ENCODE measurements at regions not wholly inside any gene's neighbourhood (a gene's known extent, or its start where the extent isn't known, plus 50 kb on each side); places are given as distances from the start of the nearest gene placed in this dataset.
A peak's percentile ranks its signal among the peaks of the same experiment; 100 is the strongest.
"Not testable (repeated sequence)": the region's sequence is repeated elsewhere in the genome, so short reads cannot be mapped to it uniquely, and the experiment has no call there.

DNA sequence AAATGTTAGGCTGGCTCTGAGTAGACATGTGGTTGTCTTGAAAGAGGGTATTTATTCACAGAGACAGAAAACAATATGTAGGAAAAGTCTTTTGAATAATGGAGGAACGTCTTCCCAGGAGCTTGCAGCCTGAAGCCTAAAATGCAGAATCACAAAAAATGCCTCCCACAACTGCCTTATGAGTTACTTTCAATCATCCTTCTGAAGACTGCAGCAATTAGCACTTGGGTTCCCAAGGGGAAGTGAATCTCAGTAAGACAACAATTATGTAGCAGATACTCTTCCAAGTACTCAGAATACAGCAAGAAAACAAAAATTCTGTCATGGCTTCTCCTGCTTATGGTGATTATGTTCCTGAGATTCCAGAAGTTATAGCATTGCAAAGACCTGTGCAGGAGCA lies 166.6 kb upstream of the TBL1X start:
- Mint-ChIP-seq H3K4me3 (no peak overlapping the region), H3K9me3 (no peaks in the 10 kb centered on the region), H3K4me1 (no peaks in the 10 kb centered on the region), H3K27me3 (no peaks in the 10 kb centered on the region), H3K36me3 (no peaks in the 10 kb centered on the region), H3K27ac (no peak overlapping the region)

DNA sequence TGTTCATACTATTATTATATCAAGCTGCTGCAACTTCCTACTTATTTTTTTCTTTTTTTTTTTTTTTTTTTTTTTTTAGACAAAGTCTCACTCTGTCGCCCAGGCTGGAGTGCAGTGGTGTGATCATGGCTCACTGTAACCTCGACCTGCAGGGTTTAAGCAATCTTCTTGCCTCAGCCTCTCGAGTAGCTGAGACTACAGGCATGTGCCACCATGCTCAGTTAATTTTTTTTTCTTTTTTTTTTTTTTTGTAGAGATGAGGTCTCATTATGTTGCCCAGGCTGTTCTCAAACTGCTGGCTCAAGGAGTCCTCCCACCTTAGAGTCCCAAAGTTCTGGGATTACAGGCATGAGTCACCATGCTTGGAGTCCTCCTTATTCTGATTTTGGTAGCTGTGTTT lies 165.2 kb upstream of the TBL1X start:
- H3K27ac Mint-ChIP-seq, H3K4me3 Mint-ChIP-seq, H3K4me1 Mint-ChIP-seq, H3K27me3 Mint-ChIP-seq, H3K36me3 Mint-ChIP-seq, H3K9me3 Mint-ChIP-seq: not testable (repeated sequence)

DNA sequence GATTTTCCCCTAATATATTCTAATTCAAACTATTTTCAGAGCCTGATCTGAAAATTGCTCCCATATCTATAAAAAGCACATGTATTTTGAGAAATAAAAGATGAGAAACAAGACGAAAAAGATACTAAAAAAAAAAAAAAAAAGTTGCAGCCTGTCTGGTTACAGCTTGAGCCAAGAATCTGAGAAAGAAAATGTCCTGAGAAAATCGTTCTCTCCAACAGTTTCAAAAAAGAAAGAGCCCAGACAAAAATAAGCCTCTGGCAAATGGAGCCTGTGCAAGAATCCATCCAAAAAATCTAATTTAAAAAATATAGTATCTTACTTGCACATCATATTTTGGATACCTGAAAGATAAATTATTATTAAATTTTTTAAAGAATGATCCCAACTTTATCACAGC lies 163.0 kb upstream of the TBL1X start:
- H3K27me3 Mint-ChIP-seq, result no peaks in the 10 kb centered on the region
- H3K36me3 Mint-ChIP-seq, result no peaks in the 10 kb centered on the region
- no peaks in the 10 kb centered on the region for H3K4me1 Mint-ChIP-seq
- no peaks in the 10 kb centered on the region for H3K9me3 Mint-ChIP-seq
- no peak overlapping the region for H3K27ac Mint-ChIP-seq
- H3K4me3 Mint-ChIP-seq, result no peak overlapping the region

DNA sequence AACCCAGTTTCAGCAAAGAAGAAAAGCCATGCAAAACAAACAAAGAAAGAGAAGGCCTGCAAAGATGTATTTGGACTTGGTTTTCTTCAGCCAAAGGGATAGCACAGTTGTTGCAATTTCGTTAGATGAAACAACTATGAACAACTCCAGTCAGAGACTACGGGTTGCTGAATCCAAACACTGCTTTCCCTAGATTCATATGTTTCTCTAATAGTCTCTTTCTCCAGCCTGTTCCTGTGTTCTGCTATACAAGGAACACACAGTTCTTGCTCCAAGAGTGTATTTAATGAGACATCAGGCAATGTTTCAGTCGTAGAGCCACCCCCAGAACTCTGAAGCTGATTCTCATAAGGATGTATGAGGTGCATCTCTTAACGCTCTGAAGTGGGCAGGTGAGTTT lies 162.5 kb upstream of the TBL1X start:
- no peak overlapping the region for H3K4me3 Mint-ChIP-seq
- no peaks in the 10 kb centered on the region for H3K27me3 Mint-ChIP-seq
- no peaks in the 10 kb centered on the region for H3K4me1 Mint-ChIP-seq

DNA sequence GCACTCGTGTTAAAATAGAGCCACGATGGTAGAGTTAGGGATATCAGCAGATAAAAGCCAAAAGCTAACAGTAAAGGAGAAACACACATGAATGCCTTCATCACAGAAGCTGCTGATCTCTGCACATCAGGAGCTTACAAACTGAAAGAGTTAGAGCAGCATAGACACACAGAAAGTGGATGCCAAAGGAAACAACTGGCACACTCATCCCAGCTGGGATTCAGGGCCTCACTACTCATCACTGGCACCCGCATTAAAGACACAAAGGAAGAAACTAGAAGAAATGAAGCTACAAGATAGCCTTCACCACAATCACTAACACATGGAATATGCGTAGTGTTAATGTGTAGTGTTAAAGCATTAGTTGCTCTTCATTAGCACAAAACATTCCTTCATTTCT lies 156.4 kb upstream of the TBL1X start:
- no peak overlapping the region for H3K27ac Mint-ChIP-seq
- H3K4me3 Mint-ChIP-seq, result no peak overlapping the region
- H3K9me3 Mint-ChIP-seq, result no peaks in the 10 kb centered on the region
- H3K4me1 Mint-ChIP-seq, result peaks cover 5% of the 10 kb centered on the region
- H3K36me3 Mint-ChIP-seq, result no peaks in the 10 kb centered on the region
- H3K27me3 Mint-ChIP-seq, result no peaks in the 10 kb centered on the region

More for the DNA sequence above, 162.5 kb upstream of the TBL1X start:
- H3K27ac Mint-ChIP-seq, result no peak overlapping the region
- H3K36me3 Mint-ChIP-seq, result no peaks in the 10 kb centered on the region
- no peaks in the 10 kb centered on the region for H3K9me3 Mint-ChIP-seq

DNA sequence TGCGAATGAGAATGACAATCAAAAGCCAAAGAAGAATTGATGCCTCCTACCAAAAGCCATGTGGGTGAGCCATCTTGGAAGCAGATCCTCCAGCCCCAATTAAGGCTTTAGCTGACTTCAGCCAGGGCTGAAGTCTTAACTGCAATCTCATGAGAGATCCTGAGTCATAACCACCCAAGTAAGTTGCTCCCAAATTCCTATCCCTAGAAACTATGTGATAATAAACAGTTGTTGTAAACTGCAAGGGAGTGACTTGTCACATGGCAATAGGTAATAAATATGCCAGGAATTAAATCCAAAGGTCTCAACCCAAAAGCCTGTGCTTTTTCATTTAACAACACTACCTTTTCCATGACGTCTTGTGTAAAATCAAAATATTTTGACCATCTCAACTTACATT lies 154.2 kb upstream of the TBL1X start:
- Mint-ChIP-seq H3K36me3 (no peaks in the 10 kb centered on the region), H3K27ac (no peak overlapping the region), H3K4me1 (peaks cover 7% of the 10 kb centered on the region), H3K4me3 (no peak overlapping the region), H3K27me3 (no peaks in the 10 kb centered on the region), H3K9me3 (no peaks in the 10 kb centered on the region)

DNA sequence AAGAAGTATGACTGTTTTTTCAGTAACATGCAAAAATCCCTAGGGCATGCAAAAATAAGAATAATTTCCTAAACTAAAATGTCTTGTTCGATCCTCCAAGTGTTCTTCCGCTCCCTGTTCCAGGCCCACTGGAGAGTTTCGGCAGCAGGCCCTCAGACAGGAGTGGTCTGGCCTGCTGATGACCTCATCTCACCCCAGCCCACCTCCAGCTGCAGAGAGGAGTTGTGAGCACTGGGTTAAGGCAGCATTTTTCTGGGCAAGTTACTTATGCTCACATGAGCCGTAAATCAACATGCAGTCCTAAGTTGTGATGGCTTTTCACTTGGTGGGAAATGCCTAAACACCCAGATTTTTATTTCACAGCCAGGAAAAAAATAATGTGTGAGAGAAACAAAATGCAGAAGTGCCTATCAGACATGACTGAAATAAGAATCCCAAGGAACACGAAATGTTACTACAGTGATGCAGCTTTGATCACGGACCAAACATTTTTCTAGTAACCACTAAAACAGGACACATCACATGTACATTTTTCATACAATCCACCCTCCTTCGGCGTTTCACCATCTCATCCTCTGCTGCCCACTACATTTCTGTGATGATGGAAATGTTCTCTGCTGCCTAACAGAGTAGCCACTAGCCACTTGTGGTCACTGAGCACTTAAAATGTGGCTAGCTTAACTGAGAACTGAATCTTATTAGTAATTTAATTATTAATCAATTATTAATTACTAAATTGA lies 153.3 kb upstream of the TBL1X start:
- Mint-ChIP-seq H3K4me3 (no peak overlapping the region), H3K9me3 (no peaks in the 10 kb centered on the region), H3K4me1 (peaks cover 7% of the 10 kb centered on the region), H3K27ac (no peak overlapping the region), H3K36me3 (no peaks in the 10 kb centered on the region), H3K27me3 (no peaks in the 10 kb centered on the region)

DNA sequence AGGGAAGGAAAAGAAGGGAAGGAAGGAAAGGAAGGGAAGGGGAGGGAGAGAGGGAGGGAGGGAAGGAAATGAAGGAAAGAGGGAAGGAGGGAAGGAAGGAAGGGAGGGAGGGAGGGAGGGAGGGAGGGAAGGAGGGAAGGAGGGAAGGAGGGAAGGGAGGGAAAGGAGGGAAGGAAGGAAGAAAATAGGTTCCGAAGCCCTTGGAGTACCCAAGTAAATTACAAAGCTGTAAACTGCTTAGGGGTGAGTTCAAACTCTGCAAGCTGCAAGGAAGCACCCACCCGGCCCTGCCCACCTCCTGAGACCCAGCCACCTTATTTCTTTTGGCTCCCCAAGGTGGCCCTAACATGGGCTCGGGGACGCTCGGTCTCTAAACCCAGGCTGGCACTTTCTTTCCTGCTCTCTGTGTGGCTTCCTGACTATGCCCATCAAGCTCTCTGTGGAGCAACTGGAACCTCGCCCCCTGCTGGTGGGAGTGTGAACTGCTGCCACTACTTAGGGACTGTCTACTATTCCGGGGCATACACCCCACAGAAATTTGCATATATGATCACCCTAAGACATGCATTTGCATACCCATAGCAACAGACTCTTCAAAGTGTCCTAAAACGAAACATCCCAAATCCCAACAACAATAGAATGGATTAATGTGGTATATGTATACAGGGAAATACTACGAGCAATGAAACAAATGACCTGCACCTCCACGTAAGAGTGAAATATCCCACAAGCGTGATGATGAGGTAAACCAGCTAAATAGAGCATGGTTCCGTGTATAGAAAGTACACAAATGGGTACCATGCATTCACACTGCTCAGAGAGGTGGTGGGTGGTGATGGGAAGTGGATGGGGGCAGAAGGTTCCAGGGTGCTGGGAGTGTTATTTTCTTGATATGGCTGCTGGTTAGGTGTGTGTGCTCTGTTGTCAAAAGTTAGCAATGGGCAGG lies 151.7 kb upstream of the TBL1X start:
- Mint-ChIP-seq H3K4me3 (peak overlapping the region; percentile 44), H3K4me1 (peaks cover 12% of the 10 kb centered on the region), H3K36me3 (no peaks in the 10 kb centered on the region), H3K27me3 (no peaks in the 10 kb centered on the region), H3K9me3 (no peaks in the 10 kb centered on the region), H3K27ac (peak overlapping the region; percentile 51)

DNA sequence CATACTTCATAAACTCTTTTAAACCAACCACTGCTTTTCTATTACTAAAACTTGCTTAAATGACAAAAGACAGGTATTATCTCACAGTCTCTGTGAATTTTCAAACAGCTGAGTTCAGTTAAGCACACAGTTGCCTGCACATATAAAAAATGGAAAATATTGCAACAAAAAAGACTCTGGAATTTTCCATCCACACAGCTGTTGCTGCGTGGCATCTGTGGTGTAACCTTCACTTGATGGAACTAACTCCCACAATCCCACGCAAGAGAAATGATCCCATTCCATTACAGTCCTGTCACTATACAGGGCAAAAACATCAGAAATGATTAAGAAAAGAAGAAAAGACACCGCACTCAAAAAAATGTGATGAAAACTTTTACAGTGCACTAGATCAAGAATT lies 149.8 kb upstream of the TBL1X start:
- Mint-ChIP-seq H3K36me3 (no peaks in the 10 kb centered on the region), H3K27me3 (no peaks in the 10 kb centered on the region), H3K9me3 (no peaks in the 10 kb centered on the region), H3K4me3 (no peak overlapping the region), H3K27ac (no peak overlapping the region), H3K4me1 (peaks cover 19% of the 10 kb centered on the region)

DNA sequence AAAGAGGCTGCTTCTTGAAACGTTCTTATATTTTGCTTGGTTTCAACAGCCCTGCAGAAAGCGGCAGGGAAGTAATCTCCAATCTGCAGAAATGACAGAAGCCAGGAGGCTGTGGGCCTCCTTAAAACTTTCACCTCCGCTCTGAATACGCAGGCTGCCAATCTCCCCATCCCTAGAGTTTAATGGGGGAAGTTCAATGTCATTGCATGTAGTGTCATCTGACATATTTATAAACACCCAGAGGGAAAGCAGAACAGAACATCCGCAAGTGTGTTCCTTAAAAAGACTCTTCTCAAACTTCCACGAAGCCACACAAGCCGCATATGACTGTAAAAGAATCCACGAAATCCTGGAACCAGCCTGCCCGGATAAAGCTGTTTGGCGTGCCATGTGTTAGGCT lies 148.8 kb upstream of the TBL1X start:
- Mint-ChIP-seq H3K27ac (no peak overlapping the region), H3K4me1 (peaks cover 19% of the 10 kb centered on the region), H3K9me3 (no peaks in the 10 kb centered on the region)

DNA sequence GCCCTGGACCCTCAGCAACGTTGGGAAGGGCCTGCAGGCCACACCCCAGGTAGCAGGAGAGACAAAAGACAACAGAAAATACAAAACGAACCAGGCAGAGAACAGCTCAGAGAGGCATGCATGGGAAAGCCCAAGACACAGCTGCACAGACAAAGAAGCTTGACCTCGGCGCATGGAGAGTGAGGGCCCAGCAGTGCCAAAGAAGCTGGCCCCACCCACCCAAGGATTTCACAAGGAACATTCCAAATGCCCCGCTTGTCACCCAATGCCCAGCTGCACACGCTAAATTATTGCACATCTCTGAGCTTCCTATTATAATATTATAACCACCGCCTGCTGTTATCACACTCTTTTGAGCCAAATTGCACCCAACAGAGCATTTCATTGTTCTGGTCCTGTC lies 147.7 kb upstream of the TBL1X start:
- Mint-ChIP-seq H3K27me3 (no peaks in the 10 kb centered on the region), H3K36me3 (no peaks in the 10 kb centered on the region), H3K27ac (no peak overlapping the region), H3K9me3 (no peaks in the 10 kb centered on the region), H3K4me3 (no peak overlapping the region), H3K4me1 (peaks cover 19% of the 10 kb centered on the region)

More for the DNA sequence above, 148.8 kb upstream of the TBL1X start:
- Mint-ChIP-seq H3K4me3 (no peak overlapping the region), H3K27me3 (no peaks in the 10 kb centered on the region), H3K36me3 (no peaks in the 10 kb centered on the region)

DNA sequence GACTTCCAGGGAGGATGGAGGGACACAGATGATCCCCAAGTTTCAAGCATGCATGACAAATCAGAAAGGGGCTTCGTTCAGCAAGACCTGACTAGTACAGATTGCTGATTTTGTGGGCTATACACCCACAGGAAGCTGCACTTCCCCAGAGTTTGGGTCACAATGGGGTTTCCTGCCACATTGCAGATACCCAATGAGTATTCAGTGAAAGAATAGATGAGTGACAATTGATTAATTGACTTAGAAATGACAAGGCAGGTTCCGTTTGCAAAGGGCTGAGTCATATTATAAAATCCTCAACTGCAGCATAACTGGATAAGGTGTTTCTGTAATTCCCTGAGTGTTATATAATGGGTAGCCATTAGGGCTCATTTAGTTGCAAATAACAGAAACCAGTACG lies 146.6 kb upstream of the TBL1X start:
- H3K9me3 Mint-ChIP-seq, result no peaks in the 10 kb centered on the region
- H3K27ac Mint-ChIP-seq, result no peak overlapping the region

DNA sequence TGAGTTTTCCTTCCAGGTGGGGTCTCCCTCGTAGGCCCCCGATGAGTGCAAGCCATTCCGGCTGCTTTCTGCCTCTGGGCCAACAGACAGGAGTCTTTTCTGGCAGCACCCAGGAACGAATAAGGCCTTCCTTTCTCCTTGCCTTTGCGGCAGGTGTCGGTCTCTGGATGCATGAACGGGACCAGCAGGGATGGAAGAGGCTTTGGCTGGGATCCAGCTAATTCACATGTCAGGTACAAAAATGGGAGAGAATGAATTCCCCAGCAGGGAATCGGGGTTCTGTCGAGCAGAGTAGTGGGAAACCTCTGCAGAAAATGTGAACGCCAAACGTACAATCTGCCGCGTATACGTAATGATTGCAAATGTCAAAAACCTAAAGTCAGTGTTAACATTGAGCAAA lies 146.1 kb upstream of the TBL1X start:
- peaks cover 12% of the 10 kb centered on the region for H3K4me1 Mint-ChIP-seq
- no peaks in the 10 kb centered on the region for H3K27me3 Mint-ChIP-seq
- no peak overlapping the region for H3K27ac Mint-ChIP-seq
- H3K36me3 Mint-ChIP-seq, result no peaks in the 10 kb centered on the region
- H3K9me3 Mint-ChIP-seq, result no peaks in the 10 kb centered on the region
- H3K4me3 Mint-ChIP-seq, result no peak overlapping the region

More for the DNA sequence above, 146.6 kb upstream of the TBL1X start:
- no peaks in the 10 kb centered on the region for H3K27me3 Mint-ChIP-seq
- no peak overlapping the region for H3K4me3 Mint-ChIP-seq
- H3K4me1 Mint-ChIP-seq, result peaks cover 16% of the 10 kb centered on the region
- no peaks in the 10 kb centered on the region for H3K36me3 Mint-ChIP-seq

DNA sequence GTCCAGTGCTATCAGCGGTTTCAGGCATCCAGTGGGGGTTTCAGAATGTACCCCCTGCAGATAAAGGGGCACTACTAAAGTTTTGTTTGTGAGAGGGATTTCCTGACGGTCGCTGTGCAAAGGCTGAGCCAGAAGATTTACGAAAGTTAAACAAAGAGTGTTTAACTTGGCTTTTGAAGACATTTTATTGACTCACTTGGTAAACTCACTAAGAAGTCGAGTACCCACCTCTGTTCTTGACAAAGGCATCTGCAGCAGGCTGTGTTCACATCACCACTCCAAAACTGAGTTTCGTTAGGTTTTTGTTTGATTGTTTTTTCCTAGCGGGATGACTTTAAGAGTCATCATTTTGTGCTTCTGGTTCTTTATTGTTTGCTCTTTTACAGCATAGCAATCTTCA lies 143.9 kb upstream of the TBL1X start:
- H3K36me3 Mint-ChIP-seq, result no peaks in the 10 kb centered on the region
- peaks cover 12% of the 10 kb centered on the region for H3K4me1 Mint-ChIP-seq
- H3K27ac Mint-ChIP-seq, result no peak overlapping the region
- H3K27me3 Mint-ChIP-seq, result no peaks in the 10 kb centered on the region
- no peak overlapping the region for H3K4me3 Mint-ChIP-seq
- H3K9me3 Mint-ChIP-seq, result no peaks in the 10 kb centered on the region

DNA sequence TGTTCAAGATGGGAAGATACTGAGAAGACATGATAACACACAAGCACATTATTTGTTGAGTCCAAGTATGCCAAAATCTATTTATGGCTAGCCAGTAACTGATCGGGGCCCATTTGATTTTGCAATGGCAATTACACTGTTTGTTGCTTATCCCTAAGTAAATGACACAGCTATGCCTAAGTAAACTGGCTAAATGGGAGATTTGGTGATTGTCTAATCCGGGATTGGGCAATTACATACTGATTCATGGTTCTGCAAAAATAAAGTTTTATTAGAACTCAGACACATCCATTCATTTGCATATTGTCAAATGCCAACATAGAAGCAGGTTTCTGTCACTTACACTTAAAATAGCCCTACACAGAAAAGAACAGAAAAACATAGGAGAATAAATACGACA lies 140.2 kb upstream of the TBL1X start:
- H3K27me3 Mint-ChIP-seq, result no peaks in the 10 kb centered on the region
- H3K27ac Mint-ChIP-seq, result no peak overlapping the region
- no peak overlapping the region for H3K4me3 Mint-ChIP-seq
- no peaks in the 10 kb centered on the region for H3K4me1 Mint-ChIP-seq
- H3K9me3 Mint-ChIP-seq, result no peaks in the 10 kb centered on the region
- no peaks in the 10 kb centered on the region for H3K36me3 Mint-ChIP-seq

DNA sequence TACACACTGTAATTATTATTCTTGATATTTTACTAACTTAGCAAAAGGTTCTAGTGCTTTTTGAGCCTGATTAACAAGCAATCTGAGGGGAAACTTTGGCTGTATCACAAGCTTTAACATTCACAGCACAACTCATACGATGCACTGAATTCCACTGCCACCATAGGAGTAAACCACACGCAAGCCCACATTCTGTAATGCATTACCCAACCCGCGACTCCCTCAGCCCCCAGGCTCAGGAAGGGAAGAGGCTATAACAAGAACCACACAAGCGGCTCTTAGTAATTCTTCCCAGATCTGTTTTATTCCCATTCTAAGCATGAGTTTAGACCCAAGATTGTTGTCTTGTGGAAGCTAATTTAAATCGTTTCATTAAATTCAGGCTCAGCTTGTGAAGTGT lies 138.5 kb upstream of the TBL1X start:
- Mint-ChIP-seq H3K9me3 (no peaks in the 10 kb centered on the region), H3K27me3 (no peaks in the 10 kb centered on the region), H3K27ac (no peak overlapping the region), H3K4me1 (no peaks in the 10 kb centered on the region), H3K36me3 (no peaks in the 10 kb centered on the region), H3K4me3 (no peak overlapping the region)

Data from activated naive CD4-positive, alpha-beta T cell treated with anti-CD3 and anti-CD28 coated beads, Interleukin-2, amount 50 U/mL, for 24 hours (primary cell).